SU-DHL-6 (cell line): ENCODE measurements at regions not wholly inside any gene's neighbourhood (a gene's known extent, or its start where the extent isn't known, plus 50 kb on each side); places are given as distances from the start of the nearest gene placed in this dataset.

Source experiments
- H2AFZ ChIP-seq: fragments of 200-600 bp; sonication (generic); 2 replicates; pipeline ENCODE4 v1.6.1; 2014; ENCODE audit warnings: low read depth, mild to moderate bottlenecking, moderate library complexity, mixed read lengths, antibody characterized with exemption, low read length; ENCODE audit not compliant: severe bottlenecking
- H3F3A ChIP-seq: fragments of 200-600 bp; shearing (Covaris generic); 2 replicates; pipeline ENCODE4 v1.6.0; 2016; ENCODE audit warnings: antibody characterized with exemption, mild to moderate bottlenecking; ENCODE audit not compliant: insufficient read depth
- H3K27ac ChIP-seq: fragments of 200-600 bp; sonication (generic); 2 replicates; pipeline ENCODE4 v1.5.1; 2016; ENCODE audit warnings: low read depth, mild to moderate bottlenecking, low read length, moderate library complexity, mixed read lengths
- H3K27me3 ChIP-seq: fragments of 200-600 bp; sonication (generic), shearing (Covaris generic); 2 replicates; pipeline ENCODE4 v1.6.0; 2014; ENCODE audit warnings: mild to moderate bottlenecking, low read length
- H3K36me3 ChIP-seq: fragments of 200-600 bp; sonication (generic); 2 replicates; pipeline ENCODE4 v1.6.1; 2014; ENCODE audit warnings: mild to moderate bottlenecking, low read length, mixed read lengths
- H3K4me2 ChIP-seq: fragments of 300-600, 200-600 bp; shearing (Covaris generic), sonication (generic); 2 replicates; pipeline ENCODE4 v1.6.0; 2014; ENCODE audit warnings: low read length, low read depth, mild to moderate bottlenecking; ENCODE audit not compliant: poor library complexity, severe bottlenecking
- H3K4me3 ChIP-seq: fragments of 200-600 bp; sonication (generic); 2 replicates; pipeline ENCODE4 v1.5.1; 2014; ENCODE audit warnings: antibody characterized with exemption, low read length, mild to moderate bottlenecking, mixed read lengths; ENCODE audit not compliant: insufficient read depth, poor library complexity, severe bottlenecking
- H3K79me2 ChIP-seq: fragments of 200-600 bp; sonication (generic); 2 replicates; pipeline ENCODE4 v1.6.1; 2014; ENCODE audit warnings: mild to moderate bottlenecking, low read length, moderate library complexity; ENCODE audit not compliant: insufficient read depth
- H3K9ac ChIP-seq: fragments of 200-600 bp; sonication (generic); 2 replicates; pipeline ENCODE4 v1.7.0; 2014; ENCODE audit warnings: mild to moderate bottlenecking, low read length
- H3K9me2 ChIP-seq: fragments of 200-600 bp; sonication (generic); replicated peaks from 2 replicates; pipeline ENCODE4 v1.6.1; 2014; ENCODE audit warnings: low read length; ENCODE audit not compliant: insufficient read depth
- H3K9me3 ChIP-seq: fragments of 200-600 bp; sonication (generic); 2 replicates; pipeline ENCODE4 v1.6.1; 2014; ENCODE audit warnings: low read length, mixed read lengths; ENCODE audit not compliant: insufficient read depth
- H4K20me1 ChIP-seq: fragments of 200-600 bp; sonication (generic); 2 replicates; pipeline ENCODE4 v1.6.1; 2014; ENCODE audit warnings: low read depth, mild to moderate bottlenecking, antibody characterized with exemption, low read length, moderate library complexity, mixed read lengths
- CTCF ChIP-seq: fragments of 200-600 bp; sonication (generic); IDR thresholded peaks from one replicate; pipeline ENCODE4 v1.5.1; 2017; ENCODE audit warnings: antibody characterized with exemption, mild to moderate bottlenecking, low read length, moderate library complexity; ENCODE audit not compliant: insufficient read depth, poor library complexity, severe bottlenecking
- EZH2phosphoT487 ChIP-seq: fragments of 200-600 bp; sonication (generic), shearing (Covaris generic); conservative IDR thresholded peaks from 2 replicates; pipeline ENCODE4 v1.6.1; 2018; ENCODE audit warnings: mild to moderate bottlenecking, antibody characterized with exemption, low read length, moderate library complexity, mixed read lengths

- no peak for TF ChIP-seq CTCF
- TF ChIP-seq EZH2phosphoT487 = no peak
- H3K9me2 ChIP-seq = no peaks in the 10 kb centered on the region
Observed at GRCh38 chr5:12214267-12215015, 310.2 kb upstream of the CTNND2 start.

GRCh38 chr5:12208366-12209100 is 304.3 kb upstream of the CTNND2 start:
- H3K27me3 ChIP-seq = no peaks in the 10 kb centered on the region
- H4K20me1 ChIP-seq = no peaks in the 10 kb centered on the region
- no peaks in the 10 kb centered on the region for H3K79me2 ChIP-seq
- no peak overlapping the region for H2AFZ ChIP-seq
- no peak overlapping the region for H3K9ac ChIP-seq
- H3K4me3 ChIP-seq = no peak overlapping the region
- H3K36me3 ChIP-seq = no peaks in the 10 kb centered on the region
- no peaks in the 10 kb centered on the region for H3F3A ChIP-seq
- H3K27ac ChIP-seq = no peak overlapping the region
- no peaks in the 10 kb centered on the region for H3K9me3 ChIP-seq
- H3K9me2 ChIP-seq = no peaks in the 10 kb centered on the region
- no peak overlapping the region for H3K4me2 ChIP-seq
- TF ChIP-seq EZH2phosphoT487 (no peak), CTCF (no peak)

More at GRCh38 chr5:12214267-12215015, 310.2 kb upstream of the CTNND2 start:
- Histone ChIP-seq H3K9me3 (no peaks in the 10 kb centered on the region), H3K79me2 (no peaks in the 10 kb centered on the region), H3K4me2 (no peak overlapping the region), H3K36me3 (no peaks in the 10 kb centered on the region), H3K27me3 (no peaks in the 10 kb centered on the region), H3K4me3 (no peak overlapping the region), H4K20me1 (no peaks in the 10 kb centered on the region), H3K27ac (no peak overlapping the region), H3F3A (no peaks in the 10 kb centered on the region), H2AFZ (no peak overlapping the region), H3K9ac (no peak overlapping the region)

- no peaks in the 10 kb centered on the region for H3K27me3 ChIP-seq
- H3K79me2 ChIP-seq = no peaks in the 10 kb centered on the region
- no peaks in the 10 kb centered on the region for H4K20me1 ChIP-seq
- no peaks in the 10 kb centered on the region for H3K9me3 ChIP-seq
- no peak overlapping the region for H3K27ac ChIP-seq
- no peak overlapping the region for H2AFZ ChIP-seq
- H3K4me3 ChIP-seq = no peak overlapping the region
- no peak for TF ChIP-seq EZH2phosphoT487
- TF ChIP-seq CTCF = no peak
- H3K9ac ChIP-seq = no peak overlapping the region
- no peaks in the 10 kb centered on the region for H3K9me2 ChIP-seq
- no peaks in the 10 kb centered on the region for H3K36me3 ChIP-seq
- no peak overlapping the region for H3K4me2 ChIP-seq
- no peaks in the 10 kb centered on the region for H3F3A ChIP-seq
Observed at GRCh38 chr5:12204761-12205160, 300.5 kb upstream of the CTNND2 start.
